C4-2B (cell line): ENCODE measurements at regions not wholly inside any gene's neighbourhood (a gene's known extent, or its start where the extent isn't known, plus 50 kb on each side); places are given as distances from the start of the nearest gene placed in this dataset.

ENCODE experiments used
- CTCF ChIP-seq: fragments of 450-650 bp; conservative IDR thresholded peaks from 2 replicates; pipeline ENCODE4 v1.5.1; 2017; ENCODE audit warnings: mild to moderate bottlenecking
- ZFX ChIP-seq: fragments of 450-650 bp; IDR thresholded peaks from 2 replicates; pipeline ENCODE4 v1.6.1; 2017

- TF ChIP-seq CTCF, result no peak
- no peak for TF ChIP-seq ZFX
These were observed 611.3 kb downstream of the SI start for GRCh38 chr3:164467007-164467406.
